ENCODE measurements at regions not wholly inside any gene's neighbourhood (a gene's known extent, or its start where the extent isn't known, plus 50 kb on each side); places are given as distances from the start of the nearest gene placed in this dataset.

GRCh38 chrX:140608111-140608510 is 101.4 kb upstream of the LINC00632 start (continued):
- no peak for TF ChIP-seq CTCF (conservative IDR thresholded peaks at IDR 0.05; ENCODE audit: low read depth in 2 of 2)
- TF ChIP-seq JUNB (IDR thresholded peaks at IDR 0.05; ENCODE audit: unreplicated experiment): no peak

- Mint-ChIP-seq H3K27me3 (ENCODE audit: insufficient read depth, low read depth, poor library complexity) (no peaks in the 10 kb centered on the region), H3K4me1 (no peaks in the 10 kb centered on the region), H3K4me3 (no peak overlapping the region), H3K9me3 (peaks cover 5% of the 10 kb centered on the region; the same call in 1 of the 3 replicates), H3K36me3 (ENCODE audit: low read depth) (0 out of 3 replicates have a peak, but pooled peaks cover 3% of the 10 kb centered on the region), H3K27ac (no peak overlapping the region)
- Histone ChIP-seq H4K20me1 (replicated peaks; ENCODE audit: insufficient read depth) (no peaks in the 10 kb centered on the region), H3K36me3 (ENCODE audit: insufficient read depth) (no peaks in the 10 kb centered on the region), H3F3A (replicated peaks; ENCODE audit: low read depth) (no peaks in the 10 kb centered on the region), H3K4me2 (no peak overlapping the region), H3K9me2 (ENCODE audit: insufficient read depth) (no peaks in the 10 kb centered on the region), H3K4me3 (no peak overlapping the region), H3K4me1 (ENCODE audit: insufficient read depth) (no peaks in the 10 kb centered on the region), H3K79me2 (replicated peaks; ENCODE audit: insufficient read depth) (no peaks in the 10 kb centered on the region), H3K27me3 (ENCODE audit: insufficient read depth) (no peaks in the 10 kb centered on the region), H2AFZ (no peak overlapping the region), H3K27ac (ENCODE audit: low read depth) (no peak overlapping the region)
- TF ChIP-seq POLR2AphosphoS5 (IDR thresholded peaks at IDR 0.05; ENCODE audit: low read depth): no peak
- TF ChIP-seq STAT1 (IDR thresholded peaks at IDR 0.05; ENCODE audit: unreplicated experiment): no peak
- TF ChIP-seq EZH2phosphoT487 (IDR thresholded peaks at IDR 0.05; ENCODE audit: unreplicated experiment): no peak
- DNase-seq (ENCODE audit: low spot score) (no peak), ATAC-seq (no peak)
Measured at GRCh38 chrX:140602140-140602539, 97.3 kb upstream of the SOX3 start.

- Histone ChIP-seq H3K4me1 (ENCODE audit: insufficient read depth) (no peaks in the 10 kb centered on the region), H3K4me3 (no peak overlapping the region), H3K36me3 (ENCODE audit: insufficient read depth) (no peaks in the 10 kb centered on the region), H3K27me3 (ENCODE audit: insufficient read depth) (no peaks in the 10 kb centered on the region), H2AFZ (no peak overlapping the region), H4K20me1 (replicated peaks; ENCODE audit: insufficient read depth) (no peaks in the 10 kb centered on the region), H3K27ac (ENCODE audit: low read depth) (no peak overlapping the region), H3K9me2 (ENCODE audit: insufficient read depth) (no peaks in the 10 kb centered on the region), H3F3A (replicated peaks; ENCODE audit: low read depth) (no peaks in the 10 kb centered on the region), H3K4me2 (no peak overlapping the region), H3K79me2 (replicated peaks; ENCODE audit: insufficient read depth) (no peaks in the 10 kb centered on the region)
- ATAC-seq (no peak), DNase-seq (ENCODE audit: low spot score) (no peak)
- H3K36me3 Mint-ChIP-seq (ENCODE audit: low read depth): no peaks in the 10 kb centered on the region
- H3K4me3 Mint-ChIP-seq: no peak overlapping the region
- no peaks in the 10 kb centered on the region for H3K9me3 Mint-ChIP-seq
- no peak overlapping the region for H3K27ac Mint-ChIP-seq
- H3K27me3 Mint-ChIP-seq (ENCODE audit: insufficient read depth, low read depth, poor library complexity): no peaks in the 10 kb centered on the region
- H3K4me1 Mint-ChIP-seq: no peaks in the 10 kb centered on the region
- TF ChIP-seq ETS1 (IDR thresholded peaks at IDR 0.05) (no peak), CREB1 (CRISPR knock-in tag; IDR thresholded peaks at IDR 0.05; ENCODE audit: low read depth) (no peak), EZH2 (IDR thresholded peaks at IDR 0.05; ENCODE audit: low read depth, unreplicated experiment) (no peak), POLR2AphosphoS5 (IDR thresholded peaks at IDR 0.05; ENCODE audit: low read depth) (no peak), NANOG (IDR thresholded peaks at IDR 0.05; ENCODE audit: borderline replicate concordance) (no peak), CTCF (conservative IDR thresholded peaks at IDR 0.05; ENCODE audit: low read depth in 2 of 2) (no peak), ZNF331 (CRISPR knock-in tag; IDR thresholded peaks at IDR 0.05; ENCODE audit: low read depth) (no peak), ZNF114 (CRISPR knock-in tag; IDR thresholded peaks at IDR 0.05) (no peak), JUNB (IDR thresholded peaks at IDR 0.05; ENCODE audit: unreplicated experiment) (no peak), REST (IDR thresholded peaks at IDR 0.05; ENCODE audit: unreplicated experiment) (no peak), EZH2phosphoT487 (IDR thresholded peaks at IDR 0.05; ENCODE audit: unreplicated experiment) (no peak)
Measured at GRCh38 chrX:140599851-140600250, 95.0 kb upstream of the SOX3 start.
